ENCODE measurements at regions not wholly inside any gene's neighbourhood (a gene's known extent, or its start where the extent isn't known, plus 50 kb on each side); places are given as distances from the start of the nearest gene placed in this dataset.
A peak's percentile ranks its signal among the peaks of the same experiment; 100 is the strongest.

GRCh38 chr13:99436686-99437416 lies 64.4 kb upstream of the TM9SF2 start:
- H3K27ac ChIP-seq (ENCODE audit: low read depth in 2 of 2, low read length in 1 of 2) = no peak overlapping the region
- peaks cover 3 to 10% of the 10 kb centered on the region in 2 experiments; a peak in 2 of 4 replicates for H3K4me1 ChIP-seq (ENCODE audit: control insufficient read depth in 1 of 2, insufficient read depth in 2 of 2, low read depth in 1 of 2, low read length in 1 of 2)
- WGBS (ENCODE audit: low lambda C conversion rate) = 16% methylated on average over 27 of the region's 27 CpGs
- peak overlapping the region; percentile 66 for H3K4me2 ChIP-seq
- POLR2A ChIA-PET = no interaction called here
- H3K9ac ChIP-seq = no peak overlapping the region
- H3K79me2 ChIP-seq (ENCODE audit: insufficient read depth) = no peaks in the 10 kb centered on the region
- no peaks in the 10 kb centered on the region for H4K20me1 ChIP-seq (ENCODE audit: insufficient read depth)
- H2AFZ ChIP-seq (ENCODE audit: low read depth) = peak overlapping the region; percentile 87; the same call in 1 of the 2 replicates
- H3K36me3 ChIP-seq (replicated peaks in 1 of 2; ENCODE audit: control insufficient read depth in 1 of 2, insufficient read depth in 2 of 2, low read length in 1 of 2) = no peaks in the 10 kb centered on the region
- peak overlapping the region; percentile 2 to 55; a peak in 3 of 4 replicates for H3K4me3 ChIP-seq (ENCODE audit: low read depth in 2 of 2, low read length in 1 of 2)
- H3F3A ChIP-seq (replicated peaks; ENCODE audit: insufficient read depth) = no peaks in the 10 kb centered on the region
- DNase-seq = peak; percentile 86
- no peaks in the 10 kb centered on the region for H3K9me2 ChIP-seq
- CTCF ChIA-PET = interaction anchor here (0.5 to 8.4 kb wide), 83 partner anchors 8 to 762 kb away, joined by 3 to 249 read pairs (median 4); partner anchors contain the start of genes GPR18, TM9SF2 and UBAC2
- H3K9me3 ChIP-seq = no peaks in the 10 kb centered on the region
- H3K27me3 ChIP-seq (ENCODE audit: insufficient read depth) = peaks cover 7% of the 10 kb centered on the region; the same call in 1 of the 2 replicates
- TF ChIP-seq JUND (IDR thresholded peaks at IDR 0.05) (no peak), RFX5 (IDR thresholded peaks at IDR 0.05; ENCODE audit: low read length) (0 out of 2 replicates have a peak, but pooled peaks have one; percentile 29), EZH2phosphoT487 (IDR thresholded peaks at IDR 0.05; ENCODE audit: borderline replicate concordance, low read depth) (no peak), MXI1 (IDR thresholded peaks at IDR 0.05; ENCODE audit: low read depth, low read length) (peak; percentile 55; the same call in 1 of the 2 replicates), IRF3 (IDR thresholded peaks at IDR 0.05; ENCODE audit: low read depth, low read length) (no peak), TCF12 (IDR thresholded peaks at IDR 0.05) (no peak), USF2 (IDR thresholded peaks at IDR 0.05; ENCODE audit: borderline replicate concordance, low read depth, low read length) (no peak), GATA2 (CRISPR knock-in tag; IDR thresholded peaks at IDR 0.05) (no peak), ZBTB33 (IDR thresholded peaks at IDR 0.05; ENCODE audit: borderline replicate concordance, low read depth) (no peak), PBX3 (IDR thresholded peaks at IDR 0.05) (no peak; the same call in 1 of the 2 replicates), POLR2AphosphoS5 (IDR thresholded peaks at IDR 0.05; ENCODE audit: low read depth, low read length) (no peak), SMC3 (IDR thresholded peaks at IDR 0.05; ENCODE audit: low read depth, low read length) (peak; percentile 99), ELF1 (IDR thresholded peaks at IDR 0.05) (no peak), RAD21 (IDR thresholded peaks at IDR 0.05; ENCODE audit: low read length) (peak; percentile 83), CTCF (IDR thresholded peaks at IDR 0.05) (peak; percentile 100), NRF1 (IDR thresholded peaks at IDR 0.05; ENCODE audit: low read depth, low read length) (no peak), YY1 (IDR thresholded peaks at IDR 0.05; ENCODE audit: low read depth) (no peak), EP300 (IDR thresholded peaks at IDR 0.05; ENCODE audit: borderline replicate concordance in 1 of 2, low read depth in 1 of 2, low read length in 1 of 2) (no peak), TAF1 (IDR thresholded peaks at IDR 0.05; ENCODE audit: borderline replicate concordance, low read depth, low read length) (no peak), SIN3A (IDR thresholded peaks at IDR 0.05; ENCODE audit: borderline replicate concordance, low read depth, low read length) (peak; percentile 53; the same call in 1 of the 2 replicates), RXRA (IDR thresholded peaks at IDR 0.05; ENCODE audit: borderline replicate concordance, low read depth) (no peak), FOXM1 (IDR thresholded peaks at IDR 0.05; ENCODE audit: low read depth) (no peak), MAX (IDR thresholded peaks at IDR 0.05; ENCODE audit: low read depth) (peak; percentile 30; the same call in 1 of the 2 replicates)
